WTC11 (cell line): ENCODE measurements at regions not wholly inside any gene's neighbourhood (a gene's known extent, or its start where the extent isn't known, plus 50 kb on each side); places are given as distances from the start of the nearest gene placed in this dataset.

Source experiments
- JUN ChIP-seq: sonication (generic); formaldehyde crosslinking; IDR thresholded peaks from 2 replicates; pipeline ENCODE4 v1.8.0; 2023; ENCODE audit warnings: mild to moderate bottlenecking, missing genetic modification reagents
- USF2 ChIP-seq: sonication (generic); formaldehyde crosslinking; IDR thresholded peaks from 2 replicates; pipeline ENCODE4 v1.8.1; 2023; ENCODE audit warnings: mild to moderate bottlenecking, missing genetic modification reagents, moderate library complexity
- ZNF263 ChIP-seq: sonication (generic); formaldehyde crosslinking; IDR thresholded peaks from 2 replicates; pipeline ENCODE4 v1.8.1; 2022; ENCODE audit warnings: low read depth, mild to moderate bottlenecking, moderate library complexity, missing genetic modification reagents

GRCh38 chr12:131421509-131422186 is 289.2 kb upstream of the SFSWAP start:
- TF ChIP-seq USF2 (CRISPR knock-in tag), result no peak
- no peak for TF ChIP-seq JUN (CRISPR knock-in tag)
- TF ChIP-seq ZNF263, result no peak
